WTC11 (cell line): ENCODE measurements at regions not wholly inside any gene's neighbourhood (a gene's known extent, or its start where the extent isn't known, plus 50 kb on each side); places are given as distances from the start of the nearest gene placed in this dataset.

Experiments used
- ATAC-seq: fragments of 200-7000 bp; cut with Tn5 transposase; 2 replicates; pipeline ENCODE4 v1.10.0; 2021; ENCODE audit warnings: mild to moderate bottlenecking, moderate library complexity
- CTCF ChIA-PET: fragments of 300-600 bp; sonication (Branson Sonifier 250); formaldehyde crosslinking; loops from one replicate; lab custom pipeline; 2021; ENCODE audit warnings: antibody characterized with exemption; lab: Charles Lee
- POLR2A ChIA-PET: fragments of 350-600 bp; sonication (Branson Sonifier 250); formaldehyde crosslinking; loops from one replicate; lab custom pipeline; 2021; ENCODE audit warnings: antibody characterized with exemption; lab: Charles Lee
- DNase-seq: peaks from one replicate; pipeline ENCODE4 v3.0.0; 2021; ENCODE audit warnings: low spot score
- H3K27ac Mint-ChIP-seq: 2 replicates; pipeline ENCODE4 v1.8.0; 2021; ENCODE audit warnings: mixed read lengths
- H3K27me3 Mint-ChIP-seq: 2 replicates; pipeline ENCODE4 v1.8.0; 2021; ENCODE audit warnings: low read depth, mild to moderate bottlenecking, moderate library complexity, mixed read lengths
- H3K36me3 Mint-ChIP-seq: 2 replicates; pipeline ENCODE4 v1.8.0; 2021; ENCODE audit warnings: mixed read lengths
- H3K4me1 Mint-ChIP-seq: 2 replicates; pipeline ENCODE4 v1.8.0; 2022; ENCODE audit warnings: mixed read lengths
- H3K4me3 Mint-ChIP-seq: 2 replicates; pipeline ENCODE4 v1.8.0; 2021; ENCODE audit warnings: mild to moderate bottlenecking, moderate library complexity, mixed read lengths
- H3K9me3 Mint-ChIP-seq: 2 replicates; pipeline ENCODE4 v1.8.0; 2021; ENCODE audit warnings: mixed read lengths
- ESRRA ChIP-seq: sonication (generic); formaldehyde crosslinking; IDR thresholded peaks from 2 replicates; pipeline ENCODE4 v1.8.1; 2022; ENCODE audit warnings: mild to moderate bottlenecking, missing genetic modification reagents, borderline replicate concordance
- FOXK1 ChIP-seq: sonication (generic); formaldehyde crosslinking; IDR thresholded peaks from 2 replicates; pipeline ENCODE4 v1.8.0; 2022; ENCODE audit warnings: mild to moderate bottlenecking, moderate library complexity, missing genetic modification reagents
- IRF2 ChIP-seq: sonication (generic); formaldehyde crosslinking; IDR thresholded peaks from 2 replicates; pipeline ENCODE4 v1.8.0; 2022; ENCODE audit warnings: low read depth, missing genetic modification reagents, borderline replicate concordance
- RELA ChIP-seq: sonication (generic); formaldehyde crosslinking; IDR thresholded peaks from 2 replicates; pipeline ENCODE4 v1.8.1; 2022; ENCODE audit warnings: missing genetic modification reagents, mild to moderate bottlenecking, borderline replicate concordance
- RORB ChIP-seq: fragments of 250-450 bp; sonication (Bioruptor Pico); IDR thresholded peaks from 2 replicates; pipeline ENCODE4 v1.9.0; 2021; ENCODE audit warnings: mild to moderate bottlenecking
- TF ChIP-seq, protein P1 (sequence below): sonication (generic); formaldehyde crosslinking; IDR thresholded peaks from 2 replicates; pipeline ENCODE4 v1.8.1; 2023; ENCODE audit warnings: mild to moderate bottlenecking, missing genetic modification reagents
- TF ChIP-seq, protein P2 (sequence below): sonication (generic); formaldehyde crosslinking; IDR thresholded peaks from 2 replicates; pipeline ENCODE4 v1.8.0; 2022; ENCODE audit warnings: mild to moderate bottlenecking, missing genetic modification reagents
- TF ChIP-seq, protein P3 (sequence below): sonication (generic); formaldehyde crosslinking; IDR thresholded peaks from 2 replicates; pipeline ENCODE4 v1.8.0; 2023; ENCODE audit warnings: missing genetic modification reagents, mild to moderate bottlenecking, borderline replicate concordance
- TF ChIP-seq, protein P4 (sequence below): sonication (generic); formaldehyde crosslinking; IDR thresholded peaks from 2 replicates; pipeline ENCODE4 v1.8.0; 2023; ENCODE audit warnings: missing genetic modification reagents
- TF ChIP-seq, protein P5 (sequence below): sonication (generic); formaldehyde crosslinking; IDR thresholded peaks from 2 replicates; pipeline ENCODE4 v1.8.1; 2023; ENCODE audit warnings: mild to moderate bottlenecking, missing genetic modification reagents
- TF ChIP-seq, protein P6 (sequence below): fragments of 250-450 bp; sonication (Bioruptor Pico); IDR thresholded peaks from 2 replicates; pipeline ENCODE4 v1.9.0; 2021; ENCODE audit warnings: mild to moderate bottlenecking, borderline replicate concordance
- TF ChIP-seq, protein P7 (sequence below): sonication (generic); formaldehyde crosslinking; IDR thresholded peaks from 2 replicates; pipeline ENCODE4 v1.8.0; 2023; ENCODE audit warnings: mild to moderate bottlenecking, missing genetic modification reagents
- TF ChIP-seq, protein P8 (sequence below): sonication (generic); formaldehyde crosslinking; IDR thresholded peaks from 2 replicates; pipeline ENCODE4 v1.8.0; 2022; ENCODE audit warnings: missing genetic modification reagents
- TF ChIP-seq, protein P9 (sequence below): fragments of 250-450 bp; sonication (Bioruptor Pico); IDR thresholded peaks from 2 replicates; pipeline ENCODE4 v1.9.0; 2021; ENCODE audit warnings: moderate library complexity, mild to moderate bottlenecking, inconsistent platforms, borderline replicate concordance

DNA sequence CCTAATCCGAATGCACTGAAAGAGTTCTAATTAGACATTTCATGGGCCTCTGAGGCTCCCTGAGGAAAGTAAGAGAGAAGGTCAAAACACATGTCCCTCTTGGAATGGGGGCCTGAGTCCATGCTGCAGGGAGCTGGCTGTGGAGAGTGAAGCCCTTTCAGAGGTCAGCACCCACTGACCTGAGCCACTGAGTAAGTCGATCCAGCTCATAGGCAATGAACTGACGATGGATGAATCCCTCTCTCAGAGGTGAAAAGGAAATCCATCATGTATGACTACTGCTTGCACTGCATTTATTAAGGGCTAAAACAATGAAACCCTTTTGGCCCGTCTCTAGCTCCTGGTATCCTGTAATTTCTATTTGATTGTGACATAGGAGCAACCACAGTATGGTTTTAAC lies 288.9 kb upstream of the VLDLR start:
- ATAC-seq (no peak), DNase-seq (no peak)
- ChIA-PET POLR2A (no interaction called here), CTCF (interaction anchor here (0.7 kb wide), 1 partner anchor 92 kb away, joined by 3 read pairs; no protein-coding TSS in a partner anchor)
- Mint-ChIP-seq H3K4me1 (peaks cover 28% of the 10 kb centered on the region), H3K36me3 (peaks cover 9% of the 10 kb centered on the region; the same call in 1 of the 2 replicates), H3K27me3 (no peaks in the 10 kb centered on the region), H3K9me3 (peaks cover 22% of the 10 kb centered on the region), H3K4me3 (no peak overlapping the region), H3K27ac (peak overlapping the region; percentile 55; the same call in 1 of the 2 replicates)
- TF ChIP-seq, protein P1, sequence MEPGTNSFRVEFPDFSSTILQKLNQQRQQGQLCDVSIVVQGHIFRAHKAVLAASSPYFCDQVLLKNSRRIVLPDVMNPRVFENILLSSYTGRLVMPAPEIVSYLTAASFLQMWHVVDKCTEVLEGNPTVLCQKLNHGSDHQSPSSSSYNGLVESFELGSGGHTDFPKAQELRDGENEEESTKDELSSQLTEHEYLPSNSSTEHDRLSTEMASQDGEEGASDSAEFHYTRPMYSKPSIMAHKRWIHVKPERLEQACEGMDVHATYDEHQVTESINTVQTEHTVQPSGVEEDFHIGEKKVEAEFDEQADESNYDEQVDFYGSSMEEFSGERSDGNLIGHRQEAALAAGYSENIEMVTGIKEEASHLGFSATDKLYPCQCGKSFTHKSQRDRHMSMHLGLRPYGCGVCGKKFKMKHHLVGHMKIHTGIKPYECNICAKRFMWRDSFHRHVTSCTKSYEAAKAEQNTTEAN, result no peak
- TF ChIP-seq IRF2 (CRISPR knock-in tag), result no peak
- no peak for TF ChIP-seq ESRRA (CRISPR knock-in tag)
- no peak for TF ChIP-seq RELA (CRISPR knock-in tag)
- TF ChIP-seq, protein P2, sequence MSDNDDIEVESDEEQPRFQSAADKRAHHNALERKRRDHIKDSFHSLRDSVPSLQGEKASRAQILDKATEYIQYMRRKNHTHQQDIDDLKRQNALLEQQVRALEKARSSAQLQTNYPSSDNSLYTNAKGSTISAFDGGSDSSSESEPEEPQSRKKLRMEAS (CRISPR knock-in tag), result no peak
- TF ChIP-seq, protein P3, sequence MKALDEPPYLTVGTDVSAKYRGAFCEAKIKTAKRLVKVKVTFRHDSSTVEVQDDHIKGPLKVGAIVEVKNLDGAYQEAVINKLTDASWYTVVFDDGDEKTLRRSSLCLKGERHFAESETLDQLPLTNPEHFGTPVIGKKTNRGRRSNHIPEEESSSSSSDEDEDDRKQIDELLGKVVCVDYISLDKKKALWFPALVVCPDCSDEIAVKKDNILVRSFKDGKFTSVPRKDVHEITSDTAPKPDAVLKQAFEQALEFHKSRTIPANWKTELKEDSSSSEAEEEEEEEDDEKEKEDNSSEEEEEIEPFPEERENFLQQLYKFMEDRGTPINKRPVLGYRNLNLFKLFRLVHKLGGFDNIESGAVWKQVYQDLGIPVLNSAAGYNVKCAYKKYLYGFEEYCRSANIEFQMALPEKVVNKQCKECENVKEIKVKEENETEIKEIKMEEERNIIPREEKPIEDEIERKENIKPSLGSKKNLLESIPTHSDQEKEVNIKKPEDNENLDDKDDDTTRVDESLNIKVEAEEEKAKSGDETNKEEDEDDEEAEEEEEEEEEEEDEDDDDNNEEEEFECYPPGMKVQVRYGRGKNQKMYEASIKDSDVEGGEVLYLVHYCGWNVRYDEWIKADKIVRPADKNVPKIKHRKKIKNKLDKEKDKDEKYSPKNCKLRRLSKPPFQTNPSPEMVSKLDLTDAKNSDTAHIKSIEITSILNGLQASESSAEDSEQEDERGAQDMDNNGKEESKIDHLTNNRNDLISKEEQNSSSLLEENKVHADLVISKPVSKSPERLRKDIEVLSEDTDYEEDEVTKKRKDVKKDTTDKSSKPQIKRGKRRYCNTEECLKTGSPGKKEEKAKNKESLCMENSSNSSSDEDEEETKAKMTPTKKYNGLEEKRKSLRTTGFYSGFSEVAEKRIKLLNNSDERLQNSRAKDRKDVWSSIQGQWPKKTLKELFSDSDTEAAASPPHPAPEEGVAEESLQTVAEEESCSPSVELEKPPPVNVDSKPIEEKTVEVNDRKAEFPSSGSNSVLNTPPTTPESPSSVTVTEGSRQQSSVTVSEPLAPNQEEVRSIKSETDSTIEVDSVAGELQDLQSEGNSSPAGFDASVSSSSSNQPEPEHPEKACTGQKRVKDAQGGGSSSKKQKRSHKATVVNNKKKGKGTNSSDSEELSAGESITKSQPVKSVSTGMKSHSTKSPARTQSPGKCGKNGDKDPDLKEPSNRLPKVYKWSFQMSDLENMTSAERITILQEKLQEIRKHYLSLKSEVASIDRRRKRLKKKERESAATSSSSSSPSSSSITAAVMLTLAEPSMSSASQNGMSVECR (CRISPR knock-in tag), result no peak
- TF ChIP-seq, protein P4, sequence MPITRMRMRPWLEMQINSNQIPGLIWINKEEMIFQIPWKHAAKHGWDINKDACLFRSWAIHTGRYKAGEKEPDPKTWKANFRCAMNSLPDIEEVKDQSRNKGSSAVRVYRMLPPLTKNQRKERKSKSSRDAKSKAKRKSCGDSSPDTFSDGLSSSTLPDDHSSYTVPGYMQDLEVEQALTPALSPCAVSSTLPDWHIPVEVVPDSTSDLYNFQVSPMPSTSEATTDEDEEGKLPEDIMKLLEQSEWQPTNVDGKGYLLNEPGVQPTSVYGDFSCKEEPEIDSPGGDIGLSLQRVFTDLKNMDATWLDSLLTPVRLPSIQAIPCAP (CRISPR knock-in tag), result no peak
- TF ChIP-seq, protein P5, sequence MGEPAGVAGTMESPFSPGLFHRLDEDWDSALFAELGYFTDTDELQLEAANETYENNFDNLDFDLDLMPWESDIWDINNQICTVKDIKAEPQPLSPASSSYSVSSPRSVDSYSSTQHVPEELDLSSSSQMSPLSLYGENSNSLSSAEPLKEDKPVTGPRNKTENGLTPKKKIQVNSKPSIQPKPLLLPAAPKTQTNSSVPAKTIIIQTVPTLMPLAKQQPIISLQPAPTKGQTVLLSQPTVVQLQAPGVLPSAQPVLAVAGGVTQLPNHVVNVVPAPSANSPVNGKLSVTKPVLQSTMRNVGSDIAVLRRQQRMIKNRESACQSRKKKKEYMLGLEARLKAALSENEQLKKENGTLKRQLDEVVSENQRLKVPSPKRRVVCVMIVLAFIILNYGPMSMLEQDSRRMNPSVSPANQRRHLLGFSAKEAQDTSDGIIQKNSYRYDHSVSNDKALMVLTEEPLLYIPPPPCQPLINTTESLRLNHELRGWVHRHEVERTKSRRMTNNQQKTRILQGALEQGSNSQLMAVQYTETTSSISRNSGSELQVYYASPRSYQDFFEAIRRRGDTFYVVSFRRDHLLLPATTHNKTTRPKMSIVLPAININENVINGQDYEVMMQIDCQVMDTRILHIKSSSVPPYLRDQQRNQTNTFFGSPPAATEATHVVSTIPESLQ, result no peak
- TF ChIP-seq, protein P6, sequence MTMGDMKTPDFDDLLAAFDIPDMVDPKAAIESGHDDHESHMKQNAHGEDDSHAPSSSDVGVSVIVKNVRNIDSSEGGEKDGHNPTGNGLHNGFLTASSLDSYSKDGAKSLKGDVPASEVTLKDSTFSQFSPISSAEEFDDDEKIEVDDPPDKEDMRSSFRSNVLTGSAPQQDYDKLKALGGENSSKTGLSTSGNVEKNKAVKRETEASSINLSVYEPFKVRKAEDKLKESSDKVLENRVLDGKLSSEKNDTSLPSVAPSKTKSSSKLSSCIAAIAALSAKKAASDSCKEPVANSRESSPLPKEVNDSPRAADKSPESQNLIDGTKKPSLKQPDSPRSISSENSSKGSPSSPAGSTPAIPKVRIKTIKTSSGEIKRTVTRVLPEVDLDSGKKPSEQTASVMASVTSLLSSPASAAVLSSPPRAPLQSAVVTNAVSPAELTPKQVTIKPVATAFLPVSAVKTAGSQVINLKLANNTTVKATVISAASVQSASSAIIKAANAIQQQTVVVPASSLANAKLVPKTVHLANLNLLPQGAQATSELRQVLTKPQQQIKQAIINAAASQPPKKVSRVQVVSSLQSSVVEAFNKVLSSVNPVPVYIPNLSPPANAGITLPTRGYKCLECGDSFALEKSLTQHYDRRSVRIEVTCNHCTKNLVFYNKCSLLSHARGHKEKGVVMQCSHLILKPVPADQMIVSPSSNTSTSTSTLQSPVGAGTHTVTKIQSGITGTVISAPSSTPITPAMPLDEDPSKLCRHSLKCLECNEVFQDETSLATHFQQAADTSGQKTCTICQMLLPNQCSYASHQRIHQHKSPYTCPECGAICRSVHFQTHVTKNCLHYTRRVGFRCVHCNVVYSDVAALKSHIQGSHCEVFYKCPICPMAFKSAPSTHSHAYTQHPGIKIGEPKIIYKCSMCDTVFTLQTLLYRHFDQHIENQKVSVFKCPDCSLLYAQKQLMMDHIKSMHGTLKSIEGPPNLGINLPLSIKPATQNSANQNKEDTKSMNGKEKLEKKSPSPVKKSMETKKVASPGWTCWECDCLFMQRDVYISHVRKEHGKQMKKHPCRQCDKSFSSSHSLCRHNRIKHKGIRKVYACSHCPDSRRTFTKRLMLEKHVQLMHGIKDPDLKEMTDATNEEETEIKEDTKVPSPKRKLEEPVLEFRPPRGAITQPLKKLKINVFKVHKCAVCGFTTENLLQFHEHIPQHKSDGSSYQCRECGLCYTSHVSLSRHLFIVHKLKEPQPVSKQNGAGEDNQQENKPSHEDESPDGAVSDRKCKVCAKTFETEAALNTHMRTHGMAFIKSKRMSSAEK (CRISPR knock-in tag), result no peak
- TF ChIP-seq RORB (CRISPR knock-in tag), result no peak
- TF ChIP-seq, protein P7, sequence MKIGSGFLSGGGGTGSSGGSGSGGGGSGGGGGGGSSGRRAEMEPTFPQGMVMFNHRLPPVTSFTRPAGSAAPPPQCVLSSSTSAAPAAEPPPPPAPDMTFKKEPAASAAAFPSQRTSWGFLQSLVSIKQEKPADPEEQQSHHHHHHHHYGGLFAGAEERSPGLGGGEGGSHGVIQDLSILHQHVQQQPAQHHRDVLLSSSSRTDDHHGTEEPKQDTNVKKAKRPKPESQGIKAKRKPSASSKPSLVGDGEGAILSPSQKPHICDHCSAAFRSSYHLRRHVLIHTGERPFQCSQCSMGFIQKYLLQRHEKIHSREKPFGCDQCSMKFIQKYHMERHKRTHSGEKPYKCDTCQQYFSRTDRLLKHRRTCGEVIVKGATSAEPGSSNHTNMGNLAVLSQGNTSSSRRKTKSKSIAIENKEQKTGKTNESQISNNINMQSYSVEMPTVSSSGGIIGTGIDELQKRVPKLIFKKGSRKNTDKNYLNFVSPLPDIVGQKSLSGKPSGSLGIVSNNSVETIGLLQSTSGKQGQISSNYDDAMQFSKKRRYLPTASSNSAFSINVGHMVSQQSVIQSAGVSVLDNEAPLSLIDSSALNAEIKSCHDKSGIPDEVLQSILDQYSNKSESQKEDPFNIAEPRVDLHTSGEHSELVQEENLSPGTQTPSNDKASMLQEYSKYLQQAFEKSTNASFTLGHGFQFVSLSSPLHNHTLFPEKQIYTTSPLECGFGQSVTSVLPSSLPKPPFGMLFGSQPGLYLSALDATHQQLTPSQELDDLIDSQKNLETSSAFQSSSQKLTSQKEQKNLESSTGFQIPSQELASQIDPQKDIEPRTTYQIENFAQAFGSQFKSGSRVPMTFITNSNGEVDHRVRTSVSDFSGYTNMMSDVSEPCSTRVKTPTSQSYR, result no peak
- TF ChIP-seq FOXK1, result no peak
- TF ChIP-seq, protein P8, sequence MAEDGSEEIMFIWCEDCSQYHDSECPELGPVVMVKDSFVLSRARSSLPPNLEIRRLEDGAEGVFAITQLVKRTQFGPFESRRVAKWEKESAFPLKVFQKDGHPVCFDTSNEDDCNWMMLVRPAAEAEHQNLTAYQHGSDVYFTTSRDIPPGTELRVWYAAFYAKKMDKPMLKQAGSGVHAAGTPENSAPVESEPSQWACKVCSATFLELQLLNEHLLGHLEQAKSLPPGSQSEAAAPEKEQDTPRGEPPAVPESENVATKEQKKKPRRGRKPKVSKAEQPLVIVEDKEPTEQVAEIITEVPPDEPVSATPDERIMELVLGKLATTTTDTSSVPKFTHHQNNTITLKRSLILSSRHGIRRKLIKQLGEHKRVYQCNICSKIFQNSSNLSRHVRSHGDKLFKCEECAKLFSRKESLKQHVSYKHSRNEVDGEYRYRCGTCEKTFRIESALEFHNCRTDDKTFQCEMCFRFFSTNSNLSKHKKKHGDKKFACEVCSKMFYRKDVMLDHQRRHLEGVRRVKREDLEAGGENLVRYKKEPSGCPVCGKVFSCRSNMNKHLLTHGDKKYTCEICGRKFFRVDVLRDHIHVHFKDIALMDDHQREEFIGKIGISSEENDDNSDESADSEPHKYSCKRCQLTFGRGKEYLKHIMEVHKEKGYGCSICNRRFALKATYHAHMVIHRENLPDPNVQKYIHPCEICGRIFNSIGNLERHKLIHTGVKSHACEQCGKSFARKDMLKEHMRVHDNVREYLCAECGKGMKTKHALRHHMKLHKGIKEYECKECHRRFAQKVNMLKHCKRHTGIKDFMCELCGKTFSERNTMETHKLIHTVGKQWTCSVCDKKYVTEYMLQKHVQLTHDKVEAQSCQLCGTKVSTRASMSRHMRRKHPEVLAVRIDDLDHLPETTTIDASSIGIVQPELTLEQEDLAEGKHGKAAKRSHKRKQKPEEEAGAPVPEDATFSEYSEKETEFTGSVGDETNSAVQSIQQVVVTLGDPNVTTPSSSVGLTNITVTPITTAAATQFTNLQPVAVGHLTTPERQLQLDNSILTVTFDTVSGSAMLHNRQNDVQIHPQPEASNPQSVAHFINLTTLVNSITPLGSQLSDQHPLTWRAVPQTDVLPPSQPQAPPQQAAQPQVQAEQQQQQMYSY (CRISPR knock-in tag), result no peak
- TF ChIP-seq, protein P9, sequence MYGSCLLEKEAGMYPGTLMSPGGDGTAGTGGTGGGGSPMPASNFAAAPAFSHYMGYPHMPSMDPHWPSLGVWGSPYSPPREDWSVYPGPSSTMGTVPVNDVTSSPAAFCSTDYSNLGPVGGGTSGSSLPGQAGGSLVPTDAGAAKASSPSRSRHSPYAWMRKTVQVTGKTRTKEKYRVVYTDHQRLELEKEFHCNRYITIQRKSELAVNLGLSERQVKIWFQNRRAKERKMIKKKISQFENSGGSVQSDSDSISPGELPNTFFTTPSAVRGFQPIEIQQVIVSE (CRISPR knock-in tag), result no peak
